DLD1 (cell line): ENCODE measurements at regions not wholly inside any gene's neighbourhood (a gene's known extent, or its start where the extent isn't known, plus 50 kb on each side); places are given as distances from the start of the nearest gene placed in this dataset.

Source experiments
- in situ Hi-C: cut with HindIII; loops from 2 replicates; pipeline ENCODE4 v1.10.0; 2017; ENCODE audit warnings: low sequenced_read_pairs

DNA sequence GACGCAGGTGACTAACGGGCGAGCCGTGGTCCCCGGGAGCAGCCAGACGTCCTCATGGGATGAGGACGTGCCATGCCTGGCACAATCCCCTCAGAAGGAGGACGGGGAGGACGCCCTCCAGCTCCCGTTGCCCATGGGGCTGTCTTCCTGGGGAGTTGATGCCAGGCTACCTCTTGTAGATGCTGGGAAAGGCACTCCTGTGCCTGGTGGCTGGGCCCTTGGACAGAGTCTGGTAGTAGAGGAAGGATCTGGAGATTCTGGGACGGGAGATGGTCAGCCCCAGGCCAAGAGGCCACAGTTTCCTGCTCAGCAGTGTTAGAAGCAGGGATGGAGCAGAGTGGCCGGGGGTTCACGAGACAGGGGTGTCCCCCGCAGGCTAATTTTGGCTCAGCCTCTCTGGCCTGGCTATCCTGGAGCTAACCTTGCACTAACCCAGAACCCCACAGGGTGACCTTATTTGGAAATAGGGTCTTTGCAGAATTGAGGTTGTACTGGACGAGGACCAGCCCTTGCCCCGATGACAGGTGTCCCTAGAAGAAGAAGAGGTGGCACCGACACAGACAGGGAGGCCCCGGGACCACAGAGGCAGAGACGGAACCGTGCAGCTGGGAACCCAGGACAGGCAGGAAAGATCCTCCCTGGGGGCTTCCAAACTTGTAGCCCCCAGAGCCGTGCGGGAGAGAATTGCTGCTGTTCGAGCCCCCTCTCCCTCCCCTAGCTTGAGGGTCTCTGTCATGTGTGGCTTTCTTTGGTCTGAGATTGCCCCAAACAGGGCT is 50.1 kb upstream of the ADRA2C start:
- in situ Hi-C loops: no loop called here

DNA sequence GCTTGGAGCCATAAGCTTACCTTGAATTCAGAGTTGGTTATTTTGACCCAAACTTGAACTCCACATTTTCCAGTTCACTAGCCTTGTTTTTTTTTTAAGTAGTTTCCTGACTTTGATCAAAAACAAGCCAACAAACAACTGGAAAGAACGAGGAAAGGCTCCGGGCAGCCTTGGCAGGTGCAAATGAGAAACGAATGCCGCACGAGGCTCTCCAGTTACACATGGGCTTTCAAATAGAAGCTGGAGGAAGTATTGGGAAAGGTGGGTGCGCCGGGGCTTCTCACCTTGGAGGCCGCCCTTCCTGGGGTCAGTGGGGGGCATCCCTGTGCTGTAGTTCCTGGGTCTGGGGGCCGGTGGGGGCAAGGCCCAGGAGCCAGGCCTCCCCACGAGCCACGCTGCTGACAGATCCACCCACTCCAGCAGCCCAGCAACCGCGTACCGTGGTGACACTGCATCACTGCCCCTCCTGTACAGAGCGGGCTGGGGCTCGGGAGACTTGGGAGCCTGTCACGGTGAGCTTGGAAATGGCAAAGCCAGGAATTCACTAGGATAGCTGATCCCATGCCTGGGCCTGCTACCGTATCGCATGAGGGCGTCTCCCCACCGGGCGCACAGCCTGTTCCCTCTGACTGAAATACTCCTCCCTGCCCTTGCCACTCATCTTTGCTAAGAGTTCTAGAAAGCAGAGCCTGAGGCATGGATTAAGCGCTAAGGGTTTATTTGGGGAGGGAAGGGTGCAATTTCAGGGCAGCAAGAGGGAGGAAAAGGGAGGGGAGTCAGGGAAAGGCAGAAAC is 50.9 kb upstream of the ADRA2C start:
- in situ Hi-C loops: no loop called here

- in situ Hi-C loops: no loop called here
Measured at GRCh38 chr4:3714642-3715001, 51.6 kb upstream of the ADRA2C start.

- in situ Hi-C loops: no loop called here
Measured at GRCh38 chr4:3713817-3714641, 52.2 kb upstream of the ADRA2C start.

DNA sequence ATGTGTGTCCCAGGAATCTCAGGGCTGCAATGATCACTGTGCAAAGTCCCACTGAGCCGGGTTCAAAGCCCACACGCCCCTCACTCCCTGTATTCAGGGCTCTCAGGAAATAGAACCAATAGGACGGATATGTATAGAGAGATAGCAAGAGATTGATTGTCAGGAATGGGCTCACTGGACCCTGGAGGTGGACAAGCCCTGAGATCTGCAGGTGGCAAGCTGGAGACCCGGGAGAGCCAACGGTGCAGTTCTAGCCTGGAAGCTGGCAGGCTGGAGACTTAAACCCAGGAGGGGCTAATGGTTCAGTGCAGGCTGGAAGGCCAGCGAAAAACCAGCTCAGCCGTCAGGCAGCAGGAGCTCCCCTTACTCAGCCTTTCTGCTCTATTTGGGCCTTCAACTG is 52.8 kb upstream of the ADRA2C start:
- in situ Hi-C loops: no loop called here

- in situ Hi-C loops: no loop called here
Measured at GRCh38 chr4:3712936-3713335, 53.2 kb upstream of the ADRA2C start.

- in situ Hi-C loops: no loop called here
Measured at GRCh38 chr4:3712112-3712805, 53.9 kb upstream of the ADRA2C start.

DNA sequence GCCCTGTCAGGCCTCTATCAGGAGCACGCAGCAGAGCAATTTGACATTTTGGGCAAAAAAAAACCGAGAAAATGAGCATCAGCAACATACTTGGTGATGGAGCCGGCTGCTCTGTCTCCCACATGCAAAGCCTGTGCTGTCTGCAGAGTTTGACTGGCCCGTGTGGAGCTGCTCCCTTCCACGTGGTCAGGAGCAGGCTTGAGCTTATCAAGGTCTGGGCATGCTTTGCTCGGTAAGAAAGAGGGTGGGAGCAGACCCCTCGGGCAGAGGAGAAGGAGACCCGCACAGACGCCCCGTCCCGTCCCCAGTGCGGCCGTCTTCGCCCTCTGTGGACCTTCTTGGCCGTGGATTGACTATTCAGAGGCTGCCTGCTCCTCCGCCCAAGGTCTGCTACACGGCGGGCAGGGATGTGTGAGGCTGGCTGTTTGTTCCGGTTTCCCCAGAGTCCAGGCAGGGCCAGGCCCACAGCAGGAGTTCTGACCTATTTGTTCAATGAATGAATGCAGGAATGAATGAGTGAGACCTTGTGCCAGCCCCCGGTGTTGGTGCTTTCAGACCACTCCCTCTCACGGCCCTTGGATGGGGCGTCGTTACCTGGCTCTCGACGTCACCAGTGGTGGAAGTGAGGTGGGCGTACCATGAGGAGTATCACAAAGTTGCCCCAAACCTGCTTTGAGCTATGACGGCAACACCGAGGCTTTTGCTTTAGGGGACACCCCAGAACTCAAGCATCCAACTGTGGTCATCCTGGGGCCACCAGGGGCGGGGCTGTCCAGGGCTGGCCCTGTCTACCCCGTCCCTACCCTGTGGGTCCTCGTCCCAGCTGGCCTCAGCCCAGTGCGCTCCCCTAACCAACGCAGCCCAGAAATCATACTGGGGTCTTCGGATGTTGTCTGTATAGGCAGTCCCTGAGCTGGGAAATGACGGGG is 54.7 kb upstream of the ADRA2C start:
- in situ Hi-C loops: no loop called here

DNA sequence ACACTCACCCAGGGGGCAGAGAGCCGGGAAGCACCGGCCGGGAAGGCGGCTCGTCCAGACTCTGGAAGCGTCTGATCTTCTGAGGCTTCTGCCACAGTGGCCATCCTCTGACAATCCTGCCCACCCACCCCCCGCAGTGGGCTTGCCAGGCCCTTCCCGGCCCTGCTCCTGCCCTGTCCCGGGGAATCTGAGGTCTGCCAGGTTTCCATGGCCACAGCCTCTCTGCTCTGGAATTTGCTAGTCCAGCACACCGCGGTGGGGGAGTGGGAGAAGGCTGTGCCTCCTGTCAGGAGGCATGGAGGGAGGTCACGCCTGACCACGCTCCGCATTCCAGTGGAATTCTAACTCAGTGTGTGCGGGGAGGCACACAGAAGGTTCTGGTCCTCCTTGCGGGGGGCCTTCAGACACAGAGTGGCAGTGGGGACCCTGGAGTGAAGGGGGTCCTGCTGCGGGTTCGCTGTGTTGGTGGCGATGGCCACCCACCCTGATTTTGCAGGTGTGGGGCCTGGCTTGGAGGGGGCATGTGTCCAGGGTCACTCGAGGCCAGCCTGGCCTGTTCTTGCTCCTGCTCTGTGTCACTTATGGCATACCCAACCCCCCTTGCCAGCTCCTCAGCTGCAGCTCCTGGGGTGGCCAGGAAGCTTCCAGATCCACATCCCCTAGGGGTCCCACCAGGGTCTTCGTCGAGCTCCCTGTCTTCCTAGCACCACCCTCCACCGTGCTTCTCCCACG is 55.6 kb upstream of the ADRA2C start:
- in situ Hi-C loops: no loop called here

GRCh38 chr4:3709846-3710441 is 56.2 kb upstream of the ADRA2C start:
- in situ Hi-C loops: no loop called here

GRCh38 chr4:3709061-3709845 is 56.9 kb upstream of the ADRA2C start:
- in situ Hi-C loops: no loop called here

- in situ Hi-C loops: no loop called here
Measured at GRCh38 chr4:3708611-3709010, 57.6 kb upstream of the ADRA2C start.

DNA sequence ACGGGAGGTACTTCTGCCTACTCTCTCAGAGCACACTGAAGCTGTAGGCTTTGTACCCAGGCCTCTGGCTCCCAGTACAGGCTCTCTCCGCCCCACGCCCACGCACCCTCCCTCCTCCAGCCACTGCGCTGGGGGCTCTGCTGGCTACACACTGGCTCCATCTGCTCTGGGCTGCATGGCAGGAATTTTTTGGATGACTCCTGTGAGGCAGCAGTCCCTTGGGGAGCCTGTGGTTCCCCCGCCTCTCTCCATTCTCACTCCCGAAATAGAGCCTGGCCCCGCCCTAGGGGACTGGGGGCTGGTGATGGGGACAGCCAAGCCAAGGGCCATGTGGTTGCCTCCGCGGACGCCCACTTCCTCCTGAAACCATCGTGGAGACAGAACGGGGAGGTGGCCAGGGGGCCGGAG is 58.1 kb upstream of the ADRA2C start:
- in situ Hi-C loops: no loop called here

GRCh38 chr4:3707423-3708102 is 58.6 kb upstream of the ADRA2C start:
- in situ Hi-C loops: no loop called here

- in situ Hi-C loops: no loop called here
Measured at GRCh38 chr4:3706565-3707422, 59.4 kb upstream of the ADRA2C start.

DNA sequence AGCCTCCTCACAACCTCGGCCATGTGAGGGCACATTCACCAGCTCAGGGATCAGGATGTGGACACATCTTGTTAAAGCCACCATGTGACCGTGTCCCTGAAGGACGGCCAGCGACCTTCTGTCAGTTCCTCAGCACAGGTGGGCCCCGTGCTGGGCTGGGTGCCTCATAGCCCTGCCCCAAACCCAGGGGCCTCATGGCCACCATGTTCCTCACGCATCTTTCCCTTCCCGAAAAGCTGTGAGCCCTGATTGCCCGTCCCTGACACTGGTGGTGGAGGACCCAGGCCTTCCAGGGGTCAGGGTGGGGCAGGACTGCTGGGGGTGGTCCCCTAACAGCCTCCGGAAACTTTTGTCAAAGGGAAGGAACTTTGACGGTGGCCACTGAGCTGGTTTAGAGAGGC is 60.1 kb upstream of the ADRA2C start:
- in situ Hi-C loops: no loop called here
